ENCODE measurements at regions not wholly inside any gene's neighbourhood (a gene's known extent, or its start where the extent isn't known, plus 50 kb on each side); places are given as distances from the start of the nearest gene placed in this dataset.

DNA sequence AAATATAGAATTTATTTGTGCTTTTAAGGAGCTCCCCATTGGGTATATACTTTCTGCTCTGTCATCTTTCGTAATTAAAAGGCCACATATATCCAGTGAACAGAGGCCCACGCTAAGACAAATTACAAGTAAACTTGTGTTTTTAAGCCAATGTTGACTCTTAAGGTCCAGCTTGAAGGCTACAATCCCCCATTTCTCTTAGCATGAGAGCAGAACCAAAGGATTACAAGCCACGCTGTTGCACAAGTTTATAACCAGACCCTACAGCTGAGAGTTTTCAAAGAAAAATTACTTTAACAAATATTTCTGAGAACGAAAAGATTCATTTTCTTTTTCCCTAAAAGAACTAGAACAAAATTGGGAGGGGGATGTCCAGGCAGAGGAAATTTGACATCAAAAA is 471.0 kb downstream of the TXNL1 start:
- Histone ChIP-seq H3K27ac (ENCODE audit: low read depth, low read length) (no peak overlapping the region), H3K9me3 (ENCODE audit: insufficient read depth, low read length) (no peaks in the 10 kb centered on the region), H4K20me1 (ENCODE audit: low read depth, low read length) (no peaks in the 10 kb centered on the region), H3K36me3 (ENCODE audit: low read length) (no peaks in the 10 kb centered on the region), H3K4me3 (ENCODE audit: insufficient read depth, low read length, poor library complexity, severe bottlenecking) (no peak overlapping the region), H3K27me3 (ENCODE audit: low read length) (no peaks in the 10 kb centered on the region), H3K79me2 (ENCODE audit: insufficient read depth, low read length) (no peaks in the 10 kb centered on the region), H3K9ac (ENCODE audit: low read length) (no peak overlapping the region), H2AFZ (ENCODE audit: low read depth, low read length, severe bottlenecking) (no peak overlapping the region), H3K4me2 (ENCODE audit: low read depth, low read length, poor library complexity, severe bottlenecking) (no peak overlapping the region), H3F3A (ENCODE audit: insufficient read depth) (no peaks in the 10 kb centered on the region), H3K9me2 (replicated peaks; ENCODE audit: insufficient read depth, low read length) (no peaks in the 10 kb centered on the region)
- TF ChIP-seq EZH2phosphoT487 (conservative IDR thresholded peaks at IDR 0.05; ENCODE audit: low read length) = no peak
- TF ChIP-seq, protein P1, sequence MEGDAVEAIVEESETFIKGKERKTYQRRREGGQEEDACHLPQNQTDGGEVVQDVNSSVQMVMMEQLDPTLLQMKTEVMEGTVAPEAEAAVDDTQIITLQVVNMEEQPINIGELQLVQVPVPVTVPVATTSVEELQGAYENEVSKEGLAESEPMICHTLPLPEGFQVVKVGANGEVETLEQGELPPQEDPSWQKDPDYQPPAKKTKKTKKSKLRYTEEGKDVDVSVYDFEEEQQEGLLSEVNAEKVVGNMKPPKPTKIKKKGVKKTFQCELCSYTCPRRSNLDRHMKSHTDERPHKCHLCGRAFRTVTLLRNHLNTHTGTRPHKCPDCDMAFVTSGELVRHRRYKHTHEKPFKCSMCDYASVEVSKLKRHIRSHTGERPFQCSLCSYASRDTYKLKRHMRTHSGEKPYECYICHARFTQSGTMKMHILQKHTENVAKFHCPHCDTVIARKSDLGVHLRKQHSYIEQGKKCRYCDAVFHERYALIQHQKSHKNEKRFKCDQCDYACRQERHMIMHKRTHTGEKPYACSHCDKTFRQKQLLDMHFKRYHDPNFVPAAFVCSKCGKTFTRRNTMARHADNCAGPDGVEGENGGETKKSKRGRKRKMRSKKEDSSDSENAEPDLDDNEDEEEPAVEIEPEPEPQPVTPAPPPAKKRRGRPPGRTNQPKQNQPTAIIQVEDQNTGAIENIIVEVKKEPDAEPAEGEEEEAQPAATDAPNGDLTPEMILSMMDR (IDR thresholded peaks at IDR 0.05; ENCODE audit: insufficient read depth, low read length, poor library complexity, severe bottlenecking) = no peak

DNA sequence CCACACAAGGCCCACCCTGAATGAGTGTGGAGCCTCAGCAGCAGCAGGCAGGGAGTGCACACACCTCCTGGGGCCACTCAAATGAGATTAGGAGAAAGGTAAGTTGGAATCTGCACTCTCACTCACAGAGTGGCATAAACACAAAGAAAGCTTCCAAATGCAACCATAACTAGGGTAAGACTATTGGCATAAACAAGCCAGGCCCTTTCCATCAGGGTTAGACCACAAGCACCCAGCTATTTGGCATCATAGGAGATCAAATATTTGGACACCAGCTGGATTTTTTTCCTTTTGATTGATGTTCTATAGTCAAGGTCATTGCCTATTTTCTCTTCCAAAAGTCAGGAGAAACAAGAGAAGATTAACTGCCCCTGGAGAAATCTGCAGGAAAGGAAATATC is 471.5 kb downstream of the TXNL1 start:
- Histone ChIP-seq H3K36me3 (ENCODE audit: low read length) (no peaks in the 10 kb centered on the region), H3K27ac (ENCODE audit: low read depth, low read length) (no peak overlapping the region), H3K4me2 (ENCODE audit: low read depth, low read length, poor library complexity, severe bottlenecking) (no peak overlapping the region), H3K9me3 (ENCODE audit: insufficient read depth, low read length) (no peaks in the 10 kb centered on the region), H2AFZ (ENCODE audit: low read depth, low read length, severe bottlenecking) (no peak overlapping the region), H3K79me2 (ENCODE audit: insufficient read depth, low read length) (no peaks in the 10 kb centered on the region), H3K9ac (ENCODE audit: low read length) (no peak overlapping the region), H3F3A (ENCODE audit: insufficient read depth) (no peaks in the 10 kb centered on the region), H3K9me2 (replicated peaks; ENCODE audit: insufficient read depth, low read length) (no peaks in the 10 kb centered on the region), H3K4me3 (ENCODE audit: insufficient read depth, low read length, poor library complexity, severe bottlenecking) (no peak overlapping the region), H3K27me3 (ENCODE audit: low read length) (no peaks in the 10 kb centered on the region), H4K20me1 (ENCODE audit: low read depth, low read length) (no peaks in the 10 kb centered on the region)
- no peak for TF ChIP-seq EZH2phosphoT487 (conservative IDR thresholded peaks at IDR 0.05; ENCODE audit: low read length)
- TF ChIP-seq, protein P1 (IDR thresholded peaks at IDR 0.05; ENCODE audit: insufficient read depth, low read length, poor library complexity, severe bottlenecking) = no peak

DNA sequence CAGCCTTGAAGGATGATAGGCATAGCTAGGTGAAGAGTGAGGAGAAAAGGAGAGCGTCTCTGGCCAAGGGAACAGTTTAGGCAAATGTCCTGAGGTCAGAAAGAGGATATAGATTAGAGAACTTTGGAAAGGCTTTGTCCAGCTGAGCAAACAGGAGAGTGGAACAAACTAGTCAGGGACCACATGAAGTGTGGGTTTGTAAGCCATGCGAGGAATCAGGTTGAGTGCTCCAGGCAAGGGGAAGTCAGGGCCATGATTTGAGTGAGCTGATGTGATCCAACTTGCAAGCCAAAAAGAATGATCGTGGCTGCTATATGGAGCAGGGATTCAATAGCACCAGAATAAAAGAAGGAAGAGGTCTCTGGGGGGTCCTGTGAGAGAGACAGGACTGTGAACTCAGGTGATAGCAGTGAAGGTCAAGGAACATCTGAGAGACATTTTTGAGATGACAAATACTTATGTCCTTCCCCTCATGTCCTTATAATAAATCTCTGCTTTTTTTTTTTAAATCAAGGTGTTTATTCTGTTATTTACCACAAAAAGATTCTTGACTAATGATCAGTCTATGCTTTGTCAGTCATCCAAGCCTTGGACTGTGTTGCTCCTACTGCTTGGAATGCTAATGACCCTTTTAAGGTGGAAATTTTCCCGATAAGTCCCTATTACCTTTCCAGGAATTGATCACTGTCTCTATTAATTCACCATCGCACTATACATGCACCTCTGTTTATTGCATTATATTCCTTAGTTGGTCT is 472.6 kb downstream of the TXNL1 start:
- TF ChIP-seq, protein P1 (IDR thresholded peaks at IDR 0.05; ENCODE audit: insufficient read depth, low read length, poor library complexity, severe bottlenecking) = no peak
- no peak for TF ChIP-seq EZH2phosphoT487 (conservative IDR thresholded peaks at IDR 0.05; ENCODE audit: low read length)
- Histone ChIP-seq H4K20me1 (ENCODE audit: low read depth, low read length) (no peaks in the 10 kb centered on the region), H3K79me2 (ENCODE audit: insufficient read depth, low read length) (no peaks in the 10 kb centered on the region), H2AFZ (ENCODE audit: low read depth, low read length, severe bottlenecking) (no peak overlapping the region), H3F3A (ENCODE audit: insufficient read depth) (no peaks in the 10 kb centered on the region), H3K4me2 (ENCODE audit: low read depth, low read length, poor library complexity, severe bottlenecking) (no peak overlapping the region), H3K9ac (ENCODE audit: low read length) (no peak overlapping the region), H3K4me3 (ENCODE audit: insufficient read depth, low read length, poor library complexity, severe bottlenecking) (no peak overlapping the region), H3K36me3 (ENCODE audit: low read length) (no peaks in the 10 kb centered on the region), H3K9me3 (ENCODE audit: insufficient read depth, low read length) (no peaks in the 10 kb centered on the region), H3K27me3 (ENCODE audit: low read length) (no peaks in the 10 kb centered on the region), H3K9me2 (replicated peaks; ENCODE audit: insufficient read depth, low read length) (no peaks in the 10 kb centered on the region), H3K27ac (ENCODE audit: low read depth, low read length) (no peak overlapping the region)

Data from SU-DHL-6 (cell line).